ENCODE measurements at regions not wholly inside any gene's neighbourhood (a gene's known extent, or its start where the extent isn't known, plus 50 kb on each side); places are given as distances from the start of the nearest gene placed in this dataset.
"Not testable (repeated sequence)": the region's sequence is repeated elsewhere in the genome, so short reads cannot be mapped to it uniquely, and the experiment has no call there.

- BruUV-seq (replicated peaks): no TSS peak
- no peak for TF ChIP-seq CTCF (IDR thresholded peaks at IDR 0.05; ENCODE audit: unreplicated experiment)
- CTCF ChIA-PET: interaction anchor here (0.7 kb wide), 1 partner anchor 324 kb away, joined by 3 read pairs; no protein-coding TSS in a partner anchor
- H3K9me3 Mint-ChIP-seq (ENCODE audit: low read depth, unreplicated experiment): no peaks in the 10 kb centered on the region
- peaks cover 10% of the 10 kb centered on the region for H3K4me1 Mint-ChIP-seq (ENCODE audit: low read depth, unreplicated experiment)
- no peaks in the 10 kb centered on the region for H3K27me3 Mint-ChIP-seq (ENCODE audit: unreplicated experiment)
- H3K27ac Mint-ChIP-seq (ENCODE audit: unreplicated experiment): no peak overlapping the region
- no peak for DNase-seq
- H3K4me3 Mint-ChIP-seq (ENCODE audit: low read depth, unreplicated experiment): no peak overlapping the region
- intact Hi-C loops (cut with micrococcal nuclease; ENCODE audit: unreplicated experiment): loop anchor here (5.0 kb wide), 1 partner anchor 57 kb away; the partner anchor contains the start of gene CAPRIN1
- H3K36me3 Mint-ChIP-seq (ENCODE audit: insufficient read depth, unreplicated experiment): no peaks in the 10 kb centered on the region
Observed at GRCh38 chr11:33994937-33995336, 56.6 kb upstream of the CAPRIN1 start.

GRCh38 chr11:33991136-33991535, 60.4 kb upstream of the CAPRIN1 start:
- H3K27me3 Mint-ChIP-seq (ENCODE audit: unreplicated experiment); intact Hi-C loops (cut with micrococcal nuclease; ENCODE audit: unreplicated experiment); H3K4me1 Mint-ChIP-seq (ENCODE audit: low read depth, unreplicated experiment); H3K36me3 Mint-ChIP-seq (ENCODE audit: insufficient read depth, unreplicated experiment); H3K4me3 Mint-ChIP-seq (ENCODE audit: low read depth, unreplicated experiment); DNase-seq; CTCF ChIA-PET; H3K27ac Mint-ChIP-seq (ENCODE audit: unreplicated experiment); BruUV-seq (replicated peaks); H3K9me3 Mint-ChIP-seq (ENCODE audit: low read depth, unreplicated experiment): not testable (repeated sequence)

GRCh38 chr11:33990131-33990530, 61.4 kb upstream of the CAPRIN1 start:
- DNase-seq; H3K27ac Mint-ChIP-seq (ENCODE audit: unreplicated experiment); intact Hi-C loops (cut with micrococcal nuclease; ENCODE audit: unreplicated experiment); H3K36me3 Mint-ChIP-seq (ENCODE audit: insufficient read depth, unreplicated experiment); H3K9me3 Mint-ChIP-seq (ENCODE audit: low read depth, unreplicated experiment); BruUV-seq (replicated peaks); H3K4me3 Mint-ChIP-seq (ENCODE audit: low read depth, unreplicated experiment); H3K27me3 Mint-ChIP-seq (ENCODE audit: unreplicated experiment); H3K4me1 Mint-ChIP-seq (ENCODE audit: low read depth, unreplicated experiment): not testable (repeated sequence)
- CTCF ChIA-PET: interaction anchor here (0.6 kb wide), 1 partner anchor 44 kb away, joined by 5 read pairs; no protein-coding TSS in a partner anchor

GRCh38 chr11:33989461-33989860, 62.1 kb upstream of the CAPRIN1 start:
- no peaks in the 10 kb centered on the region for H3K9me3 Mint-ChIP-seq (ENCODE audit: low read depth, unreplicated experiment)
- H3K27me3 Mint-ChIP-seq (ENCODE audit: unreplicated experiment): no peaks in the 10 kb centered on the region
- no peak for DNase-seq
- TF ChIP-seq CTCF (IDR thresholded peaks at IDR 0.05; ENCODE audit: unreplicated experiment): no peak
- no peaks in the 10 kb centered on the region for H3K4me1 Mint-ChIP-seq (ENCODE audit: low read depth, unreplicated experiment)
- no TSS peak for BruUV-seq (replicated peaks)
- CTCF ChIA-PET: interaction anchor here (0.6 kb wide), 1 partner anchor 43 kb away, joined by 5 read pairs; no protein-coding TSS in a partner anchor
- H3K36me3 Mint-ChIP-seq (ENCODE audit: insufficient read depth, unreplicated experiment): no peaks in the 10 kb centered on the region
- H3K4me3 Mint-ChIP-seq (ENCODE audit: low read depth, unreplicated experiment): no peak overlapping the region
- H3K27ac Mint-ChIP-seq (ENCODE audit: unreplicated experiment): no peak overlapping the region
- intact Hi-C loops (cut with micrococcal nuclease; ENCODE audit: unreplicated experiment): no loop called here

GRCh38 chr11:33988586-33989370, 62.8 kb upstream of the CAPRIN1 start:
- H3K36me3 Mint-ChIP-seq (ENCODE audit: insufficient read depth, unreplicated experiment): no peaks in the 10 kb centered on the region
- TF ChIP-seq CTCF (IDR thresholded peaks at IDR 0.05; ENCODE audit: unreplicated experiment): no peak
- no peak for DNase-seq
- H3K4me1 Mint-ChIP-seq (ENCODE audit: low read depth, unreplicated experiment): no peaks in the 10 kb centered on the region
- no peaks in the 10 kb centered on the region for H3K27me3 Mint-ChIP-seq (ENCODE audit: unreplicated experiment)
- H3K27ac Mint-ChIP-seq (ENCODE audit: unreplicated experiment): no peak overlapping the region
- no TSS peak for BruUV-seq (replicated peaks)
- H3K4me3 Mint-ChIP-seq (ENCODE audit: low read depth, unreplicated experiment): no peak overlapping the region
- CTCF ChIA-PET: interaction anchor here (0.9 kb wide), 1 partner anchor 87 kb away, joined by 3 read pairs; no protein-coding TSS in a partner anchor
- intact Hi-C loops (cut with micrococcal nuclease; ENCODE audit: unreplicated experiment): no loop called here
- no peaks in the 10 kb centered on the region for H3K9me3 Mint-ChIP-seq (ENCODE audit: low read depth, unreplicated experiment)

Measured in Calu3 (cell line).